IMR-90 (cell line): ENCODE measurements at regions not wholly inside any gene's neighbourhood (a gene's known extent, or its start where the extent isn't known, plus 50 kb on each side); places are given as distances from the start of the nearest gene placed in this dataset.

Source experiments
- ATAC-seq: fragments of 200-7000 bp; cut with Tn5 transposase; 2 replicates; pipeline ENCODE4 v1.9.1; 2020; ENCODE audit warnings: low read depth, mild to moderate bottlenecking, moderate library complexity
- BruUV-seq: library from RNA; stranded (reverse); fragments of 400-500 nt; replicated peaks from 2 replicates; lab custom pipeline; 2021; lab: Mats Ljungman, UMichigan
- CTCF ChIA-PET: fragments of 300-600 bp; formaldehyde crosslinking; extraction: SDS; loops from one replicate; lab custom pipeline; 2021; ENCODE audit warnings: antibody characterized with exemption; lab: Yijun Ruan, JAX
- POLR2A ChIA-PET: fragments of 300-600 bp; sonication (Branson Sonifier 250); formaldehyde crosslinking; loops from one replicate; lab custom pipeline; 2022; ENCODE audit warnings: antibody characterized with exemption; ENCODE audit not compliant: unreplicated experiment; lab: Charles Lee
- DNase-seq: peaks from one replicate; pipeline ENCODE4 v3.0.0; 2013
- H2AFZ ChIP-seq: replicated peaks from 2 replicates; pipeline ENCODE3; 2013; ENCODE audit warnings: low read length, mild to moderate bottlenecking; ENCODE audit not compliant: poor library complexity
- H2AK5ac ChIP-seq: 2 replicates; pipeline ENCODE4 v1.6.1; 2013; ENCODE audit warnings: low read depth, low read length, inconsistent platforms
- H2AK9ac ChIP-seq: replicated peaks from 2 replicates; pipeline ENCODE3; 2013; ENCODE audit warnings: mild to moderate bottlenecking, low read depth, low read length, moderate library complexity; ENCODE audit not compliant: poor library complexity
- H2BK120ac ChIP-seq: 2 replicates; pipeline ENCODE4 v1.6.1; 2013; ENCODE audit warnings: low read depth, low read length, inconsistent platforms
- H2BK15ac ChIP-seq: 3 replicates; pipeline ENCODE4 v1.6.1; 2013; ENCODE audit warnings: low read depth, low read length, inconsistent platforms
- H2BK20ac ChIP-seq: 2 replicates; pipeline ENCODE4 v1.6.1; 2013; ENCODE audit warnings: low read depth, mild to moderate bottlenecking, inconsistent platforms, low read length, moderate library complexity
- H2BK5ac ChIP-seq: 2 replicates; pipeline ENCODE4 v1.6.1; 2013; ENCODE audit warnings: mild to moderate bottlenecking, low read depth, low read length, inconsistent platforms; ENCODE audit not compliant: poor library complexity, severe bottlenecking
- H3K14ac ChIP-seq: replicated peaks from 2 replicates; pipeline ENCODE4 v1.6.1; 2013; ENCODE audit warnings: low read depth, low read length, inconsistent platforms
- H3K18ac ChIP-seq: 2 replicates; pipeline ENCODE4 v1.6.1; 2013; ENCODE audit warnings: low read depth, low read length, control low read depth
- H3K23ac ChIP-seq: 2 replicates; pipeline ENCODE4 v1.6.1; 2013; ENCODE audit warnings: low read depth, low read length, inconsistent platforms
- H3K27ac ChIP-seq: 2 replicates; pipeline ENCODE4 v1.5.1; 2013; ENCODE audit warnings: mild to moderate bottlenecking, control low read depth, low read length; ENCODE audit not compliant: insufficient read depth
- H3K27me3 ChIP-seq: 2 replicates; pipeline ENCODE4 v1.6.1; 2013; ENCODE audit warnings: low read length; ENCODE audit not compliant: control insufficient read depth, insufficient read depth
- H3K36me3 ChIP-seq: 2 replicates; pipeline ENCODE4 v1.6.1; 2013; ENCODE audit warnings: low read length, mixed read lengths; ENCODE audit not compliant: control insufficient read depth, insufficient read depth
- H3K4ac ChIP-seq: 2 replicates; pipeline ENCODE4 v1.6.1; 2013; ENCODE audit warnings: low read depth, low read length, inconsistent platforms
- H3K4me1 ChIP-seq: 2 replicates; pipeline ENCODE4 v1.6.1; 2013; ENCODE audit warnings: low read length, mixed read lengths; ENCODE audit not compliant: control insufficient read depth, insufficient read depth
- H3K4me2 ChIP-seq: 2 replicates; pipeline ENCODE4 v1.6.1; 2013; ENCODE audit warnings: low read depth, mild to moderate bottlenecking, control low read depth, low read length, moderate library complexity
- H3K4me3 ChIP-seq: 2 replicates; pipeline ENCODE4 v1.5.1; 2013; ENCODE audit warnings: low read depth, mild to moderate bottlenecking, control low read depth, low read length, moderate library complexity; ENCODE audit not compliant: insufficient read depth
- H3K56ac ChIP-seq: 2 replicates; pipeline ENCODE4 v1.6.1; 2013; ENCODE audit warnings: low read length, inconsistent platforms; ENCODE audit not compliant: insufficient read depth; ENCODE audit errors: extremely low read depth
- H3K79me1 ChIP-seq, 2 experiments: 2 replicates each; pipeline ENCODE4 v1.6.1; 2013; ENCODE audit warnings: low read length in 2 of 2, inconsistent platforms in 1 of 2, low read depth in 1 of 2
- H3K9ac ChIP-seq: 2 replicates; pipeline ENCODE4 v1.6.1; 2013; ENCODE audit warnings: low read depth, low read length, control low read depth
- H3K9me1 ChIP-seq: 2 replicates; pipeline ENCODE4 v1.6.1; 2013; ENCODE audit warnings: low read length, inconsistent platforms; ENCODE audit not compliant: insufficient read depth
- H3K9me3 ChIP-seq: 2 replicates; pipeline ENCODE4 v1.6.1; 2013; ENCODE audit warnings: low read length; ENCODE audit not compliant: control insufficient read depth, insufficient read depth
- H4K20me1 ChIP-seq: 2 replicates; pipeline ENCODE4 v1.6.1; 2013; ENCODE audit warnings: low read length, inconsistent platforms; ENCODE audit not compliant: insufficient read depth
- H4K5ac ChIP-seq: 2 replicates; pipeline ENCODE4 v1.6.1; 2013; ENCODE audit warnings: mild to moderate bottlenecking, low read depth, low read length, control low read depth
- H4K8ac ChIP-seq, 2 experiments: 2 replicates each; pipeline ENCODE4 v1.6.1; 2013; ENCODE audit warnings: low read depth in 2 of 2, low read length in 2 of 2, control low read depth in 1 of 2, inconsistent platforms in 1 of 2
- H4K91ac ChIP-seq: 2 replicates; pipeline ENCODE4 v1.6.1; 2013; ENCODE audit warnings: low read depth, low read length, inconsistent platforms; ENCODE audit not compliant: insufficient read depth
- RAD21 ChIP-seq: IDR thresholded peaks from 2 replicates; pipeline ENCODE4 v1.6.1; 2012; ENCODE audit warnings: low read length, improper control_type of control experiment
- WGBS, 2 experiments: methylation state at CpG; one replicate each; pipeline versions ENCODE4 v1.1.5 to v1.1.7; 2013; ENCODE audit warnings: missing lambda C conversion rate in 2 of 2; ENCODE audit not compliant: insufficient read length in 1 of 2; ENCODE audit errors: extremely low coverage in 2 of 2; 5-methylcytosine and 5-hydroxymethylcytosine counted together
- dilution Hi-C: fragments of 300-500 bp; cut with HindIII; formaldehyde crosslinking; loops from one replicate; pipeline ENCODE4 v1.14.3; 2018; ENCODE audit warnings: low sequenced_read_pairs; ENCODE audit not compliant: unreplicated experiment
- in situ Hi-C: fragments of 300-500 bp; cut with MboI; formaldehyde crosslinking; loops from 3 replicates; pipeline ENCODE4 v1.14.3; 2019; ENCODE audit warnings: low sequenced_read_pairs, inconsistent platforms, mixed read lengths
- intact Hi-C: fragments of 100-400 bp; cut with micrococcal nuclease; formaldehyde crosslinking; loops from 2 replicates; pipeline ENCODE4 v1.10.0; 2022
- TF ChIP-seq, protein P1 (sequence below): conservative IDR thresholded peaks from 2 replicates; pipeline ENCODE4 v1.5.1; 2012; ENCODE audit warnings: mild to moderate bottlenecking, low read depth, low read length, improper control_type of control experiment

DNA sequence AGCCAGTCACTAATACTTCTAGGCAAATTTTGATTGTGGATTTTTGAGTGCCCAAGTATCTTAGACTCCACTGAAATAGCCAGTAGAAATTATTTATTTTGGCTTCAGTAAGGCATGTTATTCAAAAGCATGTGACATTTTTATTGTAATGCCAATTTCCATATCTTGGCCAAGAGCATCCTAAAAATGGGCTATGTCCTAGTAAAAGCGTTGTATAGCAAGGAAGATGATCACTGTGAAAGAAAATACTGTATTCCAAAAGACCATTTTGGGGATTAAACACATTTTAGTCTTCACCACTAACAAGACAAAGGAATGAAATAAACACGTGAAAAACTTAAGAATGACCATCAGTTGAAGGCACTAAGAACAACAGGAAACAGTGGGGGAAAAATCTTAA lies 149.1 kb downstream of the NUFIP1 start:
- TF ChIP-seq, protein P1, sequence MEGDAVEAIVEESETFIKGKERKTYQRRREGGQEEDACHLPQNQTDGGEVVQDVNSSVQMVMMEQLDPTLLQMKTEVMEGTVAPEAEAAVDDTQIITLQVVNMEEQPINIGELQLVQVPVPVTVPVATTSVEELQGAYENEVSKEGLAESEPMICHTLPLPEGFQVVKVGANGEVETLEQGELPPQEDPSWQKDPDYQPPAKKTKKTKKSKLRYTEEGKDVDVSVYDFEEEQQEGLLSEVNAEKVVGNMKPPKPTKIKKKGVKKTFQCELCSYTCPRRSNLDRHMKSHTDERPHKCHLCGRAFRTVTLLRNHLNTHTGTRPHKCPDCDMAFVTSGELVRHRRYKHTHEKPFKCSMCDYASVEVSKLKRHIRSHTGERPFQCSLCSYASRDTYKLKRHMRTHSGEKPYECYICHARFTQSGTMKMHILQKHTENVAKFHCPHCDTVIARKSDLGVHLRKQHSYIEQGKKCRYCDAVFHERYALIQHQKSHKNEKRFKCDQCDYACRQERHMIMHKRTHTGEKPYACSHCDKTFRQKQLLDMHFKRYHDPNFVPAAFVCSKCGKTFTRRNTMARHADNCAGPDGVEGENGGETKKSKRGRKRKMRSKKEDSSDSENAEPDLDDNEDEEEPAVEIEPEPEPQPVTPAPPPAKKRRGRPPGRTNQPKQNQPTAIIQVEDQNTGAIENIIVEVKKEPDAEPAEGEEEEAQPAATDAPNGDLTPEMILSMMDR, result no peak
- no peak for TF ChIP-seq RAD21
- CTCF ChIA-PET, result interaction anchor here (0.6 kb wide), 1 partner anchor 901 kb away, joined by 3 read pairs; no protein-coding TSS in a partner anchor
- H2AFZ ChIP-seq, result no peak overlapping the region

More for the DNA sequence above, 149.1 kb downstream of the NUFIP1 start:
- Histone ChIP-seq H3K9me1 (peaks cover 23% of the 10 kb centered on the region), H3K4me3 (no peak overlapping the region), H3K4me2 (no peak overlapping the region), H4K8ac (peak overlapping the region in 1 of 2 experiments; percentile 26; a peak in 1 of 4 replicates), H3K27me3 (no peaks in the 10 kb centered on the region), H3K4ac (no peak overlapping the region; the same call in 1 of the 2 replicates), H3K23ac (no peak overlapping the region), H3K9me3 (no peaks in the 10 kb centered on the region), H3K4me1 (peaks cover 16% of the 10 kb centered on the region), H4K20me1 (no peaks in the 10 kb centered on the region), H3K56ac (no peak overlapping the region), H2AK9ac (no peak overlapping the region), H3K27ac (no peak overlapping the region), H3K36me3 (no peaks in the 10 kb centered on the region), H4K91ac (no peak overlapping the region), H3K79me1 (0 out of 4 replicates have a peak, but pooled peaks cover 0 to 3% of the 10 kb centered on the region in 2 experiments), H3K14ac (no peak overlapping the region; the same call in 1 of the 2 replicates), H2BK20ac (peak overlapping the region; percentile 93; the same call in 1 of the 2 replicates), H2BK5ac (no peak overlapping the region), H4K5ac (no peak overlapping the region), H3K9ac (no peak overlapping the region), H2AK5ac (no peak overlapping the region), H3K18ac (no peak overlapping the region), H2BK120ac (peak overlapping the region; percentile 79; the same call in 1 of the 2 replicates), H2BK15ac (peak overlapping the region; percentile 32; the same call in 1 of the 3 replicates)
- POLR2A ChIA-PET, result no interaction called here
- no CpG with 5 or more reads among the region's 2 CpGs for WGBS, 2 experiments
- intact Hi-C loops, result no loop called here
- dilution Hi-C loops, result no loop called here
- no peak for DNase-seq
- BruUV-seq, result no TSS peak
- no peak for ATAC-seq
- in situ Hi-C loops, result no loop called here
